ENCODE measurements at regions not wholly inside any gene's neighbourhood (a gene's known extent, or its start where the extent isn't known, plus 50 kb on each side); places are given as distances from the start of the nearest gene placed in this dataset.

GRCh38 chr2:22901471-22902179 is 483.4 kb upstream of the KLHL29 start:
- no peak overlapping the region for H3K9ac ChIP-seq (ENCODE audit: low read depth in 2 of 2, low read length in 2 of 2)
- no peak overlapping the region for H3K4me3 ChIP-seq
- intact Hi-C loops (cut with DNase I), result loop anchor here (10.0 kb wide), 1 partner anchor 453 kb away; no protein-coding TSS in a partner anchor
- H3K9me3 ChIP-seq, result no peaks in the 10 kb centered on the region
- no peak overlapping the region for H3K27ac ChIP-seq
- H3K36me3 ChIP-seq, result no peaks in the 10 kb centered on the region
- H3K4me1 ChIP-seq, result no peaks in the 10 kb centered on the region
- H3K27me3 ChIP-seq, result no peaks in the 10 kb centered on the region
- no peak for DNase-seq
- TF ChIP-seq CTCF (IDR thresholded peaks at IDR 0.05), result no peak

- intact Hi-C loops (cut with DNase I), result loop anchor here (10.0 kb wide), 1 partner anchor 453 kb away; no protein-coding TSS in a partner anchor
- H3K4me1 ChIP-seq, result no peaks in the 10 kb centered on the region
- H3K4me3 ChIP-seq, result no peak overlapping the region
- no peak overlapping the region for H3K9ac ChIP-seq (ENCODE audit: low read depth in 2 of 2, low read length in 2 of 2)
- H3K9me3 ChIP-seq, result no peaks in the 10 kb centered on the region
- no peaks in the 10 kb centered on the region for H3K27me3 ChIP-seq
- no peak for TF ChIP-seq CTCF (IDR thresholded peaks at IDR 0.05)
- H3K36me3 ChIP-seq, result no peaks in the 10 kb centered on the region
- no peak for DNase-seq
- no peak overlapping the region for H3K27ac ChIP-seq
Observed at GRCh38 chr2:22902180-22902550, 482.8 kb upstream of the KLHL29 start.

- no peak for DNase-seq
- Histone ChIP-seq H3K27me3 (no peaks in the 10 kb centered on the region), H3K36me3 (no peaks in the 10 kb centered on the region), H3K9ac (ENCODE audit: low read depth in 2 of 2, low read length in 2 of 2) (no peak overlapping the region), H3K4me3 (no peak overlapping the region), H3K9me3 (no peaks in the 10 kb centered on the region), H3K4me1 (no peaks in the 10 kb centered on the region), H3K27ac (no peak overlapping the region)
- intact Hi-C loops (cut with DNase I), result loop anchor here (10.0 kb wide), 1 partner anchor 452 kb away; no protein-coding TSS in a partner anchor
- TF ChIP-seq CTCF (IDR thresholded peaks at IDR 0.05), result no peak
Observed at GRCh38 chr2:22902662-22903165, 482.3 kb upstream of the KLHL29 start.

GRCh38 chr2:22903616-22904015 is 481.4 kb upstream of the KLHL29 start:
- no peak overlapping the region for H3K9ac ChIP-seq (ENCODE audit: low read depth in 2 of 2, low read length in 2 of 2)
- intact Hi-C loops (cut with DNase I), result loop anchor here (10.0 kb wide), 1 partner anchor 451 kb away; no protein-coding TSS in a partner anchor
- no peaks in the 10 kb centered on the region for H3K27me3 ChIP-seq
- DNase-seq, result no peak
- H3K4me3 ChIP-seq, result no peak overlapping the region
- H3K36me3 ChIP-seq, result no peaks in the 10 kb centered on the region
- no peaks in the 10 kb centered on the region for H3K4me1 ChIP-seq
- no peak for TF ChIP-seq CTCF (IDR thresholded peaks at IDR 0.05)
- no peak overlapping the region for H3K27ac ChIP-seq
- H3K9me3 ChIP-seq, result no peaks in the 10 kb centered on the region

GRCh38 chr2:22904126-22904684 is 480.8 kb upstream of the KLHL29 start:
- peak; percentile 41 for DNase-seq
- intact Hi-C loops (cut with DNase I), result loop anchor here (10.0 kb wide), 1 partner anchor 451 kb away; no protein-coding TSS in a partner anchor
- Histone ChIP-seq H3K9ac (ENCODE audit: low read depth in 2 of 2, low read length in 2 of 2) (no peak overlapping the region), H3K27ac (no peak overlapping the region), H3K36me3 (no peaks in the 10 kb centered on the region), H3K4me3 (no peak overlapping the region), H3K27me3 (no peaks in the 10 kb centered on the region), H3K9me3 (no peaks in the 10 kb centered on the region), H3K4me1 (no peaks in the 10 kb centered on the region)
- peak; percentile 35 for TF ChIP-seq CTCF (IDR thresholded peaks at IDR 0.05)

All from colonic mucosa (tissue), 4 donors.